ENCODE measurements at regions not wholly inside any gene's neighbourhood (a gene's known extent, or its start where the extent isn't known, plus 50 kb on each side); places are given as distances from the start of the nearest gene placed in this dataset.

DNA sequence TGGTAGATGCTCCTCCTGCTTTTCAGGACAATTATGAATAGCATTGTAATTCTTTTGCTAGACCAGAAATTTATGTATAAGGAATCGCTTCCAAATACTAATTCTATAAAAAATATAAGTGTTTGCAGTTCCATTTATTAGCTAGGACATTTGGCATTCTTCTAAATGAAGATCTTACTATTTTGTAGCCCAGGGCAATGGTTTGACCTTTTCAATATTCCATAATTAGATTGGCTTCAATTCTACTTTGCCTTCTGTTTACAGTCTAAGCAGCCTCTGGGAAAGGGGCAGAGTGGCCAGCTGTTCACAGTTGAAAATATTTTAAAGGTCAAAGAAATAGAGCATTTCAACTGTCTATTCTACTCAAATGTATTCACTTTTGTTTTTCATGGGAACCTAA is 912.1 kb upstream of the GRIA3 start:
- TF ChIP-seq, protein P1, sequence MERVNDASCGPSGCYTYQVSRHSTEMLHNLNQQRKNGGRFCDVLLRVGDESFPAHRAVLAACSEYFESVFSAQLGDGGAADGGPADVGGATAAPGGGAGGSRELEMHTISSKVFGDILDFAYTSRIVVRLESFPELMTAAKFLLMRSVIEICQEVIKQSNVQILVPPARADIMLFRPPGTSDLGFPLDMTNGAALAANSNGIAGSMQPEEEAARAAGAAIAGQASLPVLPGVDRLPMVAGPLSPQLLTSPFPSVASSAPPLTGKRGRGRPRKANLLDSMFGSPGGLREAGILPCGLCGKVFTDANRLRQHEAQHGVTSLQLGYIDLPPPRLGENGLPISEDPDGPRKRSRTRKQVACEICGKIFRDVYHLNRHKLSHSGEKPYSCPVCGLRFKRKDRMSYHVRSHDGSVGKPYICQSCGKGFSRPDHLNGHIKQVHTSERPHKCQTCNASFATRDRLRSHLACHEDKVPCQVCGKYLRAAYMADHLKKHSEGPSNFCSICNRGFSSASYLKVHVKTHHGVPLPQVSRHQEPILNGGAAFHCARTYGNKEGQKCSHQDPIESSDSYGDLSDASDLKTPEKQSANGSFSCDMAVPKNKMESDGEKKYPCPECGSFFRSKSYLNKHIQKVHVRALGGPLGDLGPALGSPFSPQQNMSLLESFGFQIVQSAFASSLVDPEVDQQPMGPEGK (tag by site-specific recombination; IDR thresholded peaks at IDR 0.05) = no peak
- TF ChIP-seq, protein P2, sequence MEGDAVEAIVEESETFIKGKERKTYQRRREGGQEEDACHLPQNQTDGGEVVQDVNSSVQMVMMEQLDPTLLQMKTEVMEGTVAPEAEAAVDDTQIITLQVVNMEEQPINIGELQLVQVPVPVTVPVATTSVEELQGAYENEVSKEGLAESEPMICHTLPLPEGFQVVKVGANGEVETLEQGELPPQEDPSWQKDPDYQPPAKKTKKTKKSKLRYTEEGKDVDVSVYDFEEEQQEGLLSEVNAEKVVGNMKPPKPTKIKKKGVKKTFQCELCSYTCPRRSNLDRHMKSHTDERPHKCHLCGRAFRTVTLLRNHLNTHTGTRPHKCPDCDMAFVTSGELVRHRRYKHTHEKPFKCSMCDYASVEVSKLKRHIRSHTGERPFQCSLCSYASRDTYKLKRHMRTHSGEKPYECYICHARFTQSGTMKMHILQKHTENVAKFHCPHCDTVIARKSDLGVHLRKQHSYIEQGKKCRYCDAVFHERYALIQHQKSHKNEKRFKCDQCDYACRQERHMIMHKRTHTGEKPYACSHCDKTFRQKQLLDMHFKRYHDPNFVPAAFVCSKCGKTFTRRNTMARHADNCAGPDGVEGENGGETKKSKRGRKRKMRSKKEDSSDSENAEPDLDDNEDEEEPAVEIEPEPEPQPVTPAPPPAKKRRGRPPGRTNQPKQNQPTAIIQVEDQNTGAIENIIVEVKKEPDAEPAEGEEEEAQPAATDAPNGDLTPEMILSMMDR (tag by site-specific recombination; IDR thresholded peaks at IDR 0.05) = no peak
- TF ChIP-seq ZNF394 (tag by site-specific recombination; IDR thresholded peaks at IDR 0.05; ENCODE audit: borderline replicate concordance) = no peak
- no peak for TF ChIP-seq ZNF404 (tag by site-specific recombination; IDR thresholded peaks at IDR 0.05)
- TF ChIP-seq ZNF777 (tag by site-specific recombination; IDR thresholded peaks at IDR 0.05; ENCODE audit: borderline replicate concordance) = no peak
- TF ChIP-seq ZNF112 (tag by site-specific recombination; IDR thresholded peaks at IDR 0.05) = no peak
- TF ChIP-seq, protein P3, sequence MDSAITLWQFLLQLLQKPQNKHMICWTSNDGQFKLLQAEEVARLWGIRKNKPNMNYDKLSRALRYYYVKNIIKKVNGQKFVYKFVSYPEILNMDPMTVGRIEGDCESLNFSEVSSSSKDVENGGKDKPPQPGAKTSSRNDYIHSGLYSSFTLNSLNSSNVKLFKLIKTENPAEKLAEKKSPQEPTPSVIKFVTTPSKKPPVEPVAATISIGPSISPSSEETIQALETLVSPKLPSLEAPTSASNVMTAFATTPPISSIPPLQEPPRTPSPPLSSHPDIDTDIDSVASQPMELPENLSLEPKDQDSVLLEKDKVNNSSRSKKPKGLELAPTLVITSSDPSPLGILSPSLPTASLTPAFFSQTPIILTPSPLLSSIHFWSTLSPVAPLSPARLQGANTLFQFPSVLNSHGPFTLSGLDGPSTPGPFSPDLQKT (IDR thresholded peaks at IDR 0.05; ENCODE audit: borderline replicate concordance, low read depth, low read length) = no peak
- TF ChIP-seq, protein P4, sequence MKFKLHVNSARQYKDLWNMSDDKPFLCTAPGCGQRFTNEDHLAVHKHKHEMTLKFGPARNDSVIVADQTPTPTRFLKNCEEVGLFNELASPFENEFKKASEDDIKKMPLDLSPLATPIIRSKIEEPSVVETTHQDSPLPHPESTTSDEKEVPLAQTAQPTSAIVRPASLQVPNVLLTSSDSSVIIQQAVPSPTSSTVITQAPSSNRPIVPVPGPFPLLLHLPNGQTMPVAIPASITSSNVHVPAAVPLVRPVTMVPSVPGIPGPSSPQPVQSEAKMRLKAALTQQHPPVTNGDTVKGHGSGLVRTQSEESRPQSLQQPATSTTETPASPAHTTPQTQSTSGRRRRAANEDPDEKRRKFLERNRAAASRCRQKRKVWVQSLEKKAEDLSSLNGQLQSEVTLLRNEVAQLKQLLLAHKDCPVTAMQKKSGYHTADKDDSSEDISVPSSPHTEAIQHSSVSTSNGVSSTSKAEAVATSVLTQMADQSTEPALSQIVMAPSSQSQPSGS (tag by site-specific recombination; IDR thresholded peaks at IDR 0.05; ENCODE audit: low read depth) = no peak
- TF ChIP-seq ZNF274 (IDR thresholded peaks at IDR 0.05; ENCODE audit: low read length) = no peak
- no peak for TF ChIP-seq ZNF274 (tag by site-specific recombination; IDR thresholded peaks at IDR 0.05; ENCODE audit: borderline replicate concordance)
- TF ChIP-seq, protein P5, sequence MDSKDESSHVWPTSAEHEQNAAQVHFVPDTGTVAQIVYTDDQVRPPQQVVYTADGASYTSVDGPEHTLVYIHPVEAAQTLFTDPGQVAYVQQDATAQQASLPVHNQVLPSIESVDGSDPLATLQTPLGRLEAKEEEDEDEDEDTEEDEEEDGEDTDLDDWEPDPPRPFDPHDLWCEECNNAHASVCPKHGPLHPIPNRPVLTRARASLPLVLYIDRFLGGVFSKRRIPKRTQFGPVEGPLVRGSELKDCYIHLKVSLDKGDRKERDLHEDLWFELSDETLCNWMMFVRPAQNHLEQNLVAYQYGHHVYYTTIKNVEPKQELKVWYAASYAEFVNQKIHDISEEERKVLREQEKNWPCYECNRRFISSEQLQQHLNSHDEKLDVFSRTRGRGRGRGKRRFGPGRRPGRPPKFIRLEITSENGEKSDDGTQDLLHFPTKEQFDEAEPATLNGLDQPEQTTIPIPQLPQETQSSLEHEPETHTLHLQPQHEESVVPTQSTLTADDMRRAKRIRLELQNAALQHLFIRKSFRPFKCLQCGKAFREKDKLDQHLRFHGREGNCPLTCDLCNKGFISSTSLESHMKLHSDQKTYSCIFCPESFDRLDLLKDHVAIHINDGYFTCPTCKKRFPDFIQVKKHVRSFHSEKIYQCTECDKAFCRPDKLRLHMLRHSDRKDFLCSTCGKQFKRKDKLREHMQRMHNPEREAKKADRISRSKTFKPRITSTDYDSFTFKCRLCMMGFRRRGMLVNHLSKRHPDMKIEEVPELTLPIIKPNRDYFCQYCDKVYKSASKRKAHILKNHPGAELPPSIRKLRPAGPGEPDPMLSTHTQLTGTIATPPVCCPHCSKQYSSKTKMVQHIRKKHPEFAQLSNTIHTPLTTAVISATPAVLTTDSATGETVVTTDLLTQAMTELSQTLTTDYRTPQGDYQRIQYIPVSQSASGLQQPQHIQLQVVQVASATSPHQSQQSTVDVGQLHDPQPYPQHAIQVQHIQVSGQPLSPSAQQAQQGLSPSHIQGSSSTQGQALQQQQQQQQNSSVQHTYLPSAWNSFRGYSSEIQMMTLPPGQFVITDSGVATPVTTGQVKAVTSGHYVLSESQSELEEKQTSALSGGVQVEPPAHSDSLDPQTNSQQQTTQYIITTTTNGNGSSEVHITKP (tag by site-specific recombination; IDR thresholded peaks at IDR 0.05) = no peak
